Kidney (tissue), 13 donors: ENCODE measurements at regions not wholly inside any gene's neighbourhood (a gene's known extent, or its start where the extent isn't known, plus 50 kb on each side); places are given as distances from the start of the nearest gene placed in this dataset.

Experiments
- DNase-seq, 5 donors: peaks; one replicate each; pipeline ENCODE4 v3.0.0-alpha.2; 2013 to 2020
- FAIRE-seq: peaks from 2 replicates; lab custom pipeline; 2012; peaks lifted over from hg19 to GRCh38; lab: Jason Lieb, UNC
- H3K27ac ChIP-seq, 2 donors: one replicate each; pipeline ENCODE4 v1.7.0; 2013; ENCODE audit warnings: low read depth in 2 of 2, low read length in 2 of 2, inconsistent platforms in 1 of 2
- H3K27me3 ChIP-seq: one replicate; pipeline ENCODE4 v1.7.1; 2013; ENCODE audit warnings: low read length, inconsistent platforms; ENCODE audit not compliant: control insufficient read depth, insufficient read depth
- H3K36me3 ChIP-seq, 3 donors: one replicate each; pipeline versions ENCODE4 v1.7.0 to v1.7.1; 2013; ENCODE audit warnings: low read length in 3 of 3, control low read depth in 1 of 3, inconsistent platforms in 1 of 3; ENCODE audit not compliant: insufficient read depth in 3 of 3, control insufficient read depth in 2 of 3
- H3K4me1 ChIP-seq, 3 donors: one replicate each; pipeline versions ENCODE4 v1.7.0 to v1.7.1; 2013; ENCODE audit warnings: low read length in 3 of 3, inconsistent platforms in 1 of 3, low read depth in 1 of 3; ENCODE audit not compliant: control insufficient read depth in 2 of 3, insufficient read depth in 2 of 3
- H3K4me3 ChIP-seq, 3 donors: one replicate each; pipeline versions ENCODE4 v1.7.0 to v1.8.1; 2013; ENCODE audit warnings: low read length in 3 of 3, control low read depth in 1 of 3, inconsistent platforms in 1 of 3
- H3K9ac ChIP-seq, 3 donors: one replicate each; pipeline versions ENCODE4 v1.7.0 to v1.7.1; 2013; ENCODE audit warnings: low read length in 3 of 3, control low read depth in 1 of 3, inconsistent platforms in 1 of 3
- H3K9me3 ChIP-seq, 3 donors: one replicate each; pipeline versions ENCODE4 v1.7.0 to v1.7.1; 2013; ENCODE audit warnings: low read length in 3 of 3, control low read depth in 1 of 3, inconsistent platforms in 1 of 3; ENCODE audit not compliant: control insufficient read depth in 2 of 3, insufficient read depth in 1 of 3
- intact Hi-C: fragments of 100-400 bp; cut with DNase I; formaldehyde crosslinking; loops from one replicate; pipeline ENCODE4 v1.11.1; 2022
- TF ChIP-seq, protein P1 (sequence below): IDR thresholded peaks from 3 replicates; pipeline ENCODE4 v1.5.1; 2012; ENCODE audit warnings: mild to moderate bottlenecking, moderate library complexity, borderline replicate concordance; ENCODE audit not compliant: insufficient read depth; ENCODE audit errors: extremely low read depth
- donor health status: control.
- donor health status: control.
- donor health status: control.
- donor health status: control.
- donor health status: control.
- donor health status: DM: yes; HTN: yes; CAD: no.
- donor health status: Normal renal cell carcinoma (clear cell type).

DNA sequence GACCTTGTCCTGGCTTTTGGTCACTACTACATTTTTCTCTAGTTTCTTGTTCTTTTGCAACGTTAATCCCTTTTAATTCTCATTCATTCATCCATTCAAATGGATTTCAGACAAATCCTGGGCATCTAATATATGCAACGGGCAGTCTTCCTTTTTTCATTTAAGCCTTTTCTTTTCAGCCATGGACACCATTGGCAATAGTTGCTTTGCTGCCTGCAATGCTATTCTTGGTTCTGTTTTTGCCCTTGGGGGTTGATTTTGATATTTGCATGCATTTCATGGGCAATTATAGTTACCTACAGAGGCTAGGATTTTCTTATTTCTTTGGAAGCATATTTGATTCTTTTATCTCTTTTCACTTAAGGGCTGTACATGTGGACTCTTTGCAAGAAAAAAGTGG lies 180.5 kb upstream of the ARX start:
- Histone ChIP-seq H3K36me3 (no peaks in the 10 kb centered on the region), H3K27me3 (no peaks in the 10 kb centered on the region), H3K4me1 (no peaks in the 10 kb centered on the region), H3K9ac (no peak overlapping the region), H3K9me3 (no peaks in the 10 kb centered on the region), H3K4me3 (no peak overlapping the region), H3K27ac (no peak overlapping the region)
- intact Hi-C loops: no loop called here
- TF ChIP-seq, protein P1, sequence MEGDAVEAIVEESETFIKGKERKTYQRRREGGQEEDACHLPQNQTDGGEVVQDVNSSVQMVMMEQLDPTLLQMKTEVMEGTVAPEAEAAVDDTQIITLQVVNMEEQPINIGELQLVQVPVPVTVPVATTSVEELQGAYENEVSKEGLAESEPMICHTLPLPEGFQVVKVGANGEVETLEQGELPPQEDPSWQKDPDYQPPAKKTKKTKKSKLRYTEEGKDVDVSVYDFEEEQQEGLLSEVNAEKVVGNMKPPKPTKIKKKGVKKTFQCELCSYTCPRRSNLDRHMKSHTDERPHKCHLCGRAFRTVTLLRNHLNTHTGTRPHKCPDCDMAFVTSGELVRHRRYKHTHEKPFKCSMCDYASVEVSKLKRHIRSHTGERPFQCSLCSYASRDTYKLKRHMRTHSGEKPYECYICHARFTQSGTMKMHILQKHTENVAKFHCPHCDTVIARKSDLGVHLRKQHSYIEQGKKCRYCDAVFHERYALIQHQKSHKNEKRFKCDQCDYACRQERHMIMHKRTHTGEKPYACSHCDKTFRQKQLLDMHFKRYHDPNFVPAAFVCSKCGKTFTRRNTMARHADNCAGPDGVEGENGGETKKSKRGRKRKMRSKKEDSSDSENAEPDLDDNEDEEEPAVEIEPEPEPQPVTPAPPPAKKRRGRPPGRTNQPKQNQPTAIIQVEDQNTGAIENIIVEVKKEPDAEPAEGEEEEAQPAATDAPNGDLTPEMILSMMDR: no peak
- FAIRE-seq: no peak
- no peak for DNase-seq

DNA sequence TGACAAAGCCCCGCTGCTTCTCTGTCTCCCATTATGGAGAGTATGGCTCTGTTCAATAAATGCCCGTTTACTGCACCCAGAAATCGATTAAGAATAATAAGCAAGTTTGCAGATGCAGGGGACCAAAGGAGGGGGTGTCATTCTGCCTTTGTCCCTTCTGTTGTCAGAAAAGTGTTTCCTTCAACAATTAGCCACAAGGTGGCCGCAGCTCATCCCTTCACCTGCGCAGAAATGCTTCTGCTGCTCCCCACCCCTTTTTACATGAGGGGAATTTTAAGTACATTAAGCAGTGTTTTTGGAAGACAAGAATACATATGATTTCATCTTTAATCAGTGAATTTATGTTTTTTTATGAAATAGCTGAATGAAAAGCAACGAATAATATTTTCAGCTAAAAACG lies 175.6 kb upstream of the ARX start:
- no peak for FAIRE-seq
- Histone ChIP-seq H3K9me3 (no peaks in the 10 kb centered on the region), H3K9ac (no peak overlapping the region), H3K4me3 (no peak overlapping the region), H3K27ac (no peak overlapping the region), H3K4me1 (no peaks in the 10 kb centered on the region), H3K27me3 (no peaks in the 10 kb centered on the region), H3K36me3 (no peaks in the 10 kb centered on the region)
- intact Hi-C loops: no loop called here
- DNase-seq: no peak
- TF ChIP-seq, protein P1: no peak

DNA sequence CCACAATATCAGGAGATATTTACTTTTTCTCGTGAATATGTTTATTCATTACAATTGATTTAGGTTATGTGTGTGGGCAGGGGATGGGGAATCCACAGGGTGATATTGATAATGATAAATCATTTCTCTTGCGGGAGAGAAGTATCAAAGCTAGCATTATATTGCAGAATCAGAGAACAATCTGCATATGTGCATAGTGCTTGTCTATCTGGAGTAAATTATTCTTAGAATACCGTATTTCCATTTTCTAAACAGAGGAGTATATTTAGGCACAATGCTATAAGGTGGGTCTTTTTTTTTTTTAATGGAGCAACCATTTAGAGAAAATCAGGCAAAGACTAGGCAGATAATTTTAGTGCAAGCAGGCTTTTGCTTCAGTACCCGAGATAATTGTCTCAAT lies 166.0 kb upstream of the ARX start:
- TF ChIP-seq, protein P1: no peak

DNA sequence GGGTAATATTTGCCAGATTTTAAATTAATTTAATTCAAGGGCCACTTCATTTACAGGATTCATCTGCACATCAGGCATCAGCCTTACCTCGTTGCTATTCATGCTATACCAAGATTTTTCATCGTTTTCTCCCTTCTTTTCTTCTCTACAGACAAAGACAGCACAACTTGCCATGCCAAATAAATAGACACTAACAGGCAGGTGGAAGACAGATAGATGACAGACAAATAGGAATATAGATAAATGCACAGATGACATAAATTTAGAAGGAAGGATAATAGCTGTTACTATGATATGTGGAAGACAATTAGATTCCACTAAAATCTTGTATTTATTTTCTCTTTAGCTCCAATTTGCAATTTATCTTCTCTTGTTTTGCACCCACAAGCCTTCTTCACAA lies 164.5 kb upstream of the ARX start:
- no peaks in the 10 kb centered on the region for H3K27me3 ChIP-seq
- TF ChIP-seq, protein P1: no peak
- no peak overlapping the region for H3K27ac ChIP-seq
- H3K9me3 ChIP-seq: no peaks in the 10 kb centered on the region
- intact Hi-C loops: no loop called here
- no peak overlapping the region for H3K9ac ChIP-seq
- no peak overlapping the region for H3K4me3 ChIP-seq
- FAIRE-seq: no peak
- DNase-seq: no peak
- no peaks in the 10 kb centered on the region for H3K36me3 ChIP-seq
- H3K4me1 ChIP-seq: no peaks in the 10 kb centered on the region

More for the DNA sequence above, 166.0 kb upstream of the ARX start:
- FAIRE-seq (no peak), DNase-seq (no peak)
- H3K36me3 ChIP-seq: no peaks in the 10 kb centered on the region
- intact Hi-C loops: no loop called here
- H3K27me3 ChIP-seq: no peaks in the 10 kb centered on the region
- no peak overlapping the region for H3K4me3 ChIP-seq
- no peaks in the 10 kb centered on the region for H3K9me3 ChIP-seq
- no peak overlapping the region for H3K9ac ChIP-seq
- no peak overlapping the region for H3K27ac ChIP-seq
- H3K4me1 ChIP-seq: no peaks in the 10 kb centered on the region
